HCT116 (cell line): ENCODE measurements at regions not wholly inside any gene's neighbourhood (a gene's known extent, or its start where the extent isn't known, plus 50 kb on each side); places are given as distances from the start of the nearest gene placed in this dataset.
"Not testable (repeated sequence)": the region's sequence is repeated elsewhere in the genome, so short reads cannot be mapped to it uniquely, and the experiment has no call there.

Experiments
- ATAC-seq: fragments of 200-7000 bp; cut with Tn5 transposase; 2 replicates; pipeline ENCODE4 v1.9.1; 2020; ENCODE audit warnings: mild to moderate bottlenecking, moderate library complexity
- BruUV-seq: library from RNA; stranded (reverse); fragments of 400-500 nt; replicated peaks from 2 replicates; lab custom pipeline; 2021; lab: Mats Ljungman, UMichigan
- CTCF ChIA-PET: fragments of 300-600 bp; sonication (Branson Sonifier 250); formaldehyde crosslinking; loops from one replicate; lab custom pipeline; 2021; ENCODE audit warnings: antibody characterized with exemption; lab: Charles Lee
- POLR2A ChIA-PET: fragments of 300-600, 350-600 bp; sonication (Branson Sonifier 250); formaldehyde crosslinking; loops from one replicate; lab custom pipeline; 2021; ENCODE audit warnings: antibody characterized with exemption; lab: Charles Lee
- RAD21 ChIA-PET, 2 experiments: fragments of 300-600 bp; sonication (Branson Sonifier 250); formaldehyde crosslinking; loops; one replicate each; lab custom pipeline; 2023; ENCODE audit warnings: low total read pairs in 2 of 2; ENCODE audit not compliant: uncharacterized antibody in 2 of 2, unreplicated experiment in 2 of 2, low non-redundant PET in 1 of 2; lab: Charles Lee
- DNase-seq: peaks from one replicate; pipeline ENCODE4 v3.0.0-alpha.2; 2010; ENCODE audit warnings: low read depth, low spot score
- H2AFZ ChIP-seq: fragments of 200-600 bp; shearing (Covaris generic), sonication (generic); 2 replicates; pipeline ENCODE4 v1.6.1; 2017; ENCODE audit warnings: low read depth, mixed run types, mixed read lengths, antibody characterized with exemption, low read length; ENCODE audit not compliant: poor library complexity, severe bottlenecking
- H3K27ac ChIP-seq: 2 replicates; pipeline ENCODE4 v1.5.1; 2012; ENCODE audit warnings: low read depth, low read length
- H3K27me3 ChIP-seq: fragments of 200-600 bp; sonication (generic); 2 replicates; pipeline ENCODE4 v1.6.1; 2016; ENCODE audit warnings: mixed run types, low read length, mixed read lengths; ENCODE audit not compliant: insufficient read depth
- H3K36me3 ChIP-seq, 2 experiments: fragments of 200-500 bp in 1 of 2; fragments of 200-600 bp in 1 of 2; sonication (Bioruptor generic) in 1 of 2; sonication (generic) in 1 of 2; 2 replicates each; pipeline versions ENCODE4 v1.5.1 to v1.6.1; 2014 to 2016; ENCODE audit warnings: low read length in 2 of 2, inconsistent platforms in 1 of 2, mixed read lengths in 1 of 2, mixed run types in 1 of 2; ENCODE audit not compliant: insufficient read depth in 2 of 2, control insufficient read depth in 1 of 2
- H3K4me1 ChIP-seq, 2 experiments: fragments of 200-600 bp in 1 of 2; sonication (generic) in 1 of 2; 2 replicates each; pipeline versions ENCODE4 v1.5.1 to v1.6.1; 2012 to 2017; ENCODE audit warnings: low read length in 2 of 2, inconsistent platforms in 1 of 2, mild to moderate bottlenecking in 1 of 2, mixed read lengths in 1 of 2, mixed run types in 1 of 2, moderate library complexity in 1 of 2; ENCODE audit not compliant: insufficient read depth in 2 of 2, control insufficient read depth in 1 of 2
- H3K4me2 ChIP-seq: fragments of 200-600 bp; sonication (generic); 2 replicates; pipeline ENCODE4 v1.6.1; 2017; ENCODE audit warnings: mixed run types, low read length, mixed read lengths
- H3K4me3 ChIP-seq, 2 experiments: fragments of 200-600 bp in 1 of 2; sonication (generic) in 1 of 2; replicated peaks in 1 of 2; 2 replicates each; pipeline ENCODE4 v1.5.1; 2011 to 2016; ENCODE audit warnings: low read length in 2 of 2, control low read depth in 1 of 2, low read depth in 1 of 2, mild to moderate bottlenecking in 1 of 2, mixed read lengths in 1 of 2, mixed run types in 1 of 2
- H3K79me2 ChIP-seq: fragments of 200-600 bp; sonication (generic); 2 replicates; pipeline ENCODE4 v1.6.1; 2017; ENCODE audit warnings: mild to moderate bottlenecking, mixed run types, low read length, moderate library complexity, mixed read lengths; ENCODE audit not compliant: insufficient read depth
- H3K9ac ChIP-seq: fragments of 200-600 bp; sonication (generic); 2 replicates; pipeline ENCODE4 v1.6.1; 2016; ENCODE audit warnings: low read length, mixed read lengths
- H3K9me2 ChIP-seq: fragments of 200-600 bp; sonication (generic), shearing (Covaris generic); 2 replicates; pipeline ENCODE4 v1.6.1; 2017; ENCODE audit warnings: mixed run types, mild to moderate bottlenecking, moderate library complexity; ENCODE audit not compliant: insufficient read depth
- H3K9me3 ChIP-seq, 2 experiments: fragments of 200-500 bp in 1 of 2; fragments of 200-600 bp in 1 of 2; sonication (Bioruptor generic) in 1 of 2; sonication (generic) in 1 of 2; 2 replicates each; pipeline ENCODE4 v1.6.1; 2014 to 2017; ENCODE audit warnings: low read length in 2 of 2, mixed read lengths in 2 of 2, inconsistent platforms in 1 of 2, low read depth in 1 of 2, mild to moderate bottlenecking in 1 of 2, mixed run types in 1 of 2, moderate library complexity in 1 of 2; ENCODE audit not compliant: control insufficient read depth in 1 of 2, insufficient read depth in 1 of 2
- H4K20me1 ChIP-seq: fragments of 200-600 bp; sonication (generic), shearing (Covaris generic); 2 replicates; pipeline ENCODE4 v1.6.1; 2017; ENCODE audit warnings: mixed run types, mild to moderate bottlenecking, moderate library complexity; ENCODE audit not compliant: insufficient read depth
- ATF3 ChIP-seq: IDR thresholded peaks from 2 replicates; pipeline ENCODE4 v1.6.1; 2012
- CBX3 ChIP-seq: IDR thresholded peaks from 2 replicates; pipeline ENCODE4 v1.6.1; 2012; ENCODE audit warnings: low read depth
- CEBPB ChIP-seq: IDR thresholded peaks from 2 replicates; pipeline ENCODE4 v1.6.1; 2012; ENCODE audit warnings: low read depth
- EZH2 ChIP-seq: fragments of 200-600 bp; sonication (generic); IDR thresholded peaks from 2 replicates; pipeline ENCODE4 v1.6.1; 2017; ENCODE audit warnings: antibody characterized with exemption, mixed run types
- FOSL1 ChIP-seq: IDR thresholded peaks from 2 replicates; pipeline ENCODE4 v1.6.1; 2012; ENCODE audit warnings: low read depth
- JUND ChIP-seq: IDR thresholded peaks from 2 replicates; pipeline ENCODE4 v1.6.1; 2012
- MAX ChIP-seq: IDR thresholded peaks from 2 replicates; pipeline ENCODE4 v1.6.1; 2012
- POLR2AphosphoS5 ChIP-seq: IDR thresholded peaks from 2 replicates; pipeline ENCODE4 v1.6.1; 2011; ENCODE audit warnings: mild to moderate bottlenecking, low read depth, low read length, moderate library complexity
- REST ChIP-seq: IDR thresholded peaks from 2 replicates; pipeline ENCODE4 v1.6.1; 2012; ENCODE audit warnings: low read depth
- SP1 ChIP-seq: IDR thresholded peaks from 2 replicates; pipeline ENCODE4 v1.6.1; 2012; ENCODE audit warnings: low read depth
- TCF7L2 ChIP-seq: IDR thresholded peaks from 2 replicates; pipeline ENCODE4 v1.7.0; 2011; ENCODE audit warnings: borderline replicate concordance, inconsistent platforms; ENCODE audit not compliant: insufficient read depth, insufficient read length; ENCODE audit errors: extremely low read depth
- ZBTB33 ChIP-seq: IDR thresholded peaks from 2 replicates; pipeline ENCODE4 v1.6.1; 2011; ENCODE audit warnings: mild to moderate bottlenecking, low read length, moderate library complexity; ENCODE audit not compliant: insufficient replicate concordance; ENCODE audit errors: extremely low read depth
- intact Hi-C: fragments of 100-400 bp; cut with micrococcal nuclease; formaldehyde crosslinking; loops from 2 replicates; pipeline ENCODE4 v1.10.0; 2022

- H2AFZ ChIP-seq, result peak overlapping the region; percentile 44
- RAD21 ChIA-PET, intact Hi-C loops: not testable (repeated sequence)
These were observed 454.0 kb upstream of the CHAC2 start for GRCh38 chr2:53313644-53314043.

GRCh38 chr2:53312721-53313120 is 454.9 kb upstream of the CHAC2 start:
- ChIA-PET POLR2A (no interaction called here), CTCF (no interaction called here), RAD21 (no interaction called here)
- Histone ChIP-seq H3K27me3 (no peaks in the 10 kb centered on the region), H3K4me1 (peaks cover 3 to 43% of the 10 kb centered on the region in 2 experiments; a peak in 3 of 4 replicates), H3K4me3 (no peak overlapping the region), H3K27ac (no peak overlapping the region), H3K79me2 (no peaks in the 10 kb centered on the region), H3K9me3 (no peaks in the 10 kb centered on the region), H3K9me2 (no peaks in the 10 kb centered on the region), H3K4me2 (peak overlapping the region; percentile 49; the same call in 1 of the 2 replicates), H4K20me1 (no peaks in the 10 kb centered on the region), H3K36me3 (no peaks in the 10 kb centered on the region), H3K9ac (no peak overlapping the region; the same call in 1 of the 2 replicates), H2AFZ (peak overlapping the region; percentile 44)
- no peak for DNase-seq
- no TSS peak for BruUV-seq
- no peak for ATAC-seq
- intact Hi-C loops, result no loop called here
- TF ChIP-seq POLR2AphosphoS5 (no peak), ZBTB33 (no peak), ATF3 (no peak), CBX3 (no peak), REST (no peak), SP1 (no peak), CEBPB (no peak), EZH2 (no peak), TCF7L2 (no peak)

More at GRCh38 chr2:53313644-53314043, 454.0 kb upstream of the CHAC2 start:
- H3K9me2 ChIP-seq, H3K36me3 ChIP-seq, H3K4me3 ChIP-seq, BruUV-seq, H3K9me3 ChIP-seq, H4K20me1 ChIP-seq, POLR2A ChIA-PET, H3K27me3 ChIP-seq, H3K79me2 ChIP-seq, H3K27ac ChIP-seq, CTCF ChIA-PET: not testable (repeated sequence)
- H3K4me2 ChIP-seq, result peak overlapping the region; percentile 49
- DNase-seq (peak; percentile 39), ATAC-seq (peak; percentile 39; the same call in 1 of the 2 replicates)
- H3K9ac ChIP-seq, result 0 out of 2 replicates have a peak overlapping the region, but pooled peaks have one; percentile 5
- TF ChIP-seq CBX3, result peak; percentile 62; the same call in 1 of the 2 replicates
- peak; percentile 39 for TF ChIP-seq FOSL1
- peak; percentile 40 for TF ChIP-seq SP1
- 0 out of 2 replicates have a peak, but pooled peaks have one; percentile 17 for TF ChIP-seq POLR2AphosphoS5
- peak; percentile 31; the same call in 1 of the 2 replicates for TF ChIP-seq JUND
- TF ChIP-seq MAX, result peak; percentile 60; the same call in 1 of the 2 replicates
- H3K4me1 ChIP-seq, result peaks cover 3 to 48% of the 10 kb centered on the region in 2 experiments; a peak in 3 of 4 replicates
